ENCODE measurements at regions not wholly inside any gene's neighbourhood (a gene's known extent, or its start where the extent isn't known, plus 50 kb on each side); places are given as distances from the start of the nearest gene placed in this dataset.

DNA sequence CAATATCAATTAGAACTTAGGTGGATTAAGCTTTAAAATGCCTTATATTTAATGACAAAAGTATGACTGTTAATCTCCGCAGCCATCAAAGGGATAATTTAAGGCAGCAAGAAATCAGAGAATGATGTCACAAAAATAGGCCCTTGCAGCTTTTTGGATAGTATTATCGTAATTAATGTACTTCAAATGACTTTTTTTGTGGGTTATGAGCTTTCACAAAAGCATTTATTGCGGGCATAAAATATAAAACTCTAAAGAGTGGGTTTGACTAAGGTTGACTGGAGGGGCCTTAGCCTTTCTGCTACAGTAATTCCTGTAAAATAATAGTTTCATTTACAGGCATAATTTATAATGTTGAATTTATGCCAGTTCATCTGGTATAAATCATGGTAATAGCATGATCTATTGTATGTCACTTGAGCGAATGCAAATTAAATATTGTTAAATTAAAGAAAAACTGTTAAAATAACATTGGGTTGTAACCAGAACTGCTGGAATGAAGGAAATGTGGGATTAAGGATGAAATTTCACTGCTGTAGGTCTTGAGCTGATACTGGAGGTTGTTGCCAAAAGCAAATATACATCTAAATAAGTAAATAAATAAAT lies 78.5 kb upstream of the ZFP64 start:
- no peak for ATAC-seq
- intact Hi-C loops (cut with DNase I) = no loop called here
- DNase-seq = no peak

DNA sequence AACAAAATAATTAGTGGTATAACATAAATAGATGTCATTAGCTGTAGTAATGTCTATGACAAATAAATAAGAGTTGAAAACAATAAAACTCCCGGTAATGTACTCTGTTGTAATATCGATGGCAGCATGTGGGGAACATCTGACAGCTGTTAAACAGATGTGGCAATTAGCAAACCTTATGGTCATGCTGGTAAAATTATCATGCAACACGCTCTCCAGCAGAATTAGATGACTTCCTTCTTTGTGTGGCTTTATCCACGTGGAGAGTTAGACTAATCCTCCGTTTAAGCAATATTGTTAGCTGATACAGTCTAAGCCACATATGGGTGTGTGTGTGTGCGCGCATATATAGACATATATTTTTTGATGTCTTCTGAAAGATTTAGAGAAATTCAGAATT lies 77.7 kb upstream of the ZFP64 start:
- DNase-seq (no peak), ATAC-seq (no peak)
- intact Hi-C loops (cut with DNase I) = no loop called here

DNA sequence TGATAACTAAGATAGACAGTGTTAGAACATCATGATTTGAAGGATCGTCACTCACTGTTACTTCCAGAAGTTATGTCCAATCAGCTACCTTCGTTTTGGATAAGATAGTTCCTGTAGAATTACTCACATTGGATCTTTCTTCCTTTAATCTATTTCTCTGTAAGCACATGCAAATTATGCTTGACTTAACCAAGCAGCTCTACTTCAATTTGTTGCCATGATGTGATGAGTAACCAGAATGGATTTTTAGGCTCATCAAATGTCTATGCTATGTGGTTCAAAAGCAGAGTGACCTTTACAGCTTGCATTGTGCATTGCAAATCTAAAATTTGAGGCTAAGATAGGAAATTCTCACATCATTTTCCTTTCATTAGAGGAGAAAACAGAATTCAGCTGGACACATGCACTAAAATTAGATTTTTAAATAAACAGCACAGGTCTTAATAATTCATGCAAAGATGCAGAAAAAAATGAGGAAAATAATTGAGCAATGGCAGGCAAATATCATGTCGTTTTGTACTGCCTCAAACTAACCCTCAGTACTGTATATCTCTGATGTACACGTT lies 76.7 kb upstream of the ZFP64 start:
- no peak for ATAC-seq
- intact Hi-C loops (cut with DNase I) = no loop called here
- DNase-seq = no peak

DNA sequence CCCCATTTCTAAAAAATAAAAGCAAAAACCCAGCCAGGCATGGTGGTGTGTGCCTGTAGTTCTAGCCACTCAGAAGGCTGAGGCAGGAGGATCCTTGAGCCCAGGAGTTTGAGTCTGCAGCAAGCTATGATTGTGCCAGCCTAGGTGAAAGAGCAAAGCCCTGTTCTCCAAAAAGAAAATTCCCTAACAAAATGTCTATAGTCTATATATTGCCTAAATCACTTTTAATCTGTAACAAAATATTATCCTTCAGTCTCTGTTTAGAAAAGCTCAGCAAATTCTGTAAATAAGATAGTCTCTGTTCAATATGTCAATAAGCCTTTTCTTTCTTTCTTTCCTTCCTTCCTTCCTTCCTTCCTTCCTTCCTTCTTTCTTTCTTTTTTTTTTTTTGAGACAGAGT lies 75.8 kb upstream of the ZFP64 start:
- DNase-seq (no peak), ATAC-seq (no peak)
- intact Hi-C loops (cut with DNase I) = no loop called here

DNA sequence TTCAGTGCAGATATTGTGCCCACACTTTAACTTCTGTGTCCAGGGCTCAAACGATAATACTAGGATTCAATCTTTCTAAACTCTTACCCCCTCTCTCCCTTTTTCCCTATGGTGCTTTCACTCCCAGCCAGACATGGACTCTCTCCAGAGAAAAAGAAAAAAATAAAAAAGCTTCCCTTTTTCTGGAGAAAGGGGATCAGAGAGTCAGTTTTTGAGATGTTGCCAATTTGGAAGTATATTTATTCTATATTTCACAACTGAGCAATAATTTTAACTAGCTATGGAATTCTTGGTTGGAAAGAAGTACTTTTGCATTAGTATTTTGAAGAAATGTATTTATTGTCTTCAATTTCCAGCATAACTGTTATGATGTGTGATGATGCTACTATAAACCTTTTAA lies 72.2 kb upstream of the ZFP64 start:
- ATAC-seq = no peak
- DNase-seq = no peak

DNA sequence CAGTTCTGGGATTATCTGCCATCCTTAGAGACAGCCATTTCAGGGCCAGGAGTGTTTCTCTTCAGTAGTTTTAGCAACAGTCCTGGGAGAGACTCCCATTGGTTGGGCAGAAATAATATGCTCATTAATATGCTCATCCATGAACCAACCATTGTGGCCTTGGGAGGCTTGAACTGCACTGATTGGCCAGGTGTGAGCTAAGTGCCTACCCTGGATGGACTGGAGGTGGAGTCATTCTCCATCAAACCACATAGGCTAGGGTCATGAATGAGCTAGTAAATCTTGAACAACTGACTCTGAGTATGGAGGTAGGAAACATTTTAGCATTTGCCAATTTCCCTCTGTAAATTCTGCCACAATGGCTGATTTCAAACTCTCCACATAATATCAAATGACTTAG lies 70.2 kb upstream of the ZFP64 start:
- intact Hi-C loops (cut with DNase I) = no loop called here
- DNase-seq (no peak), ATAC-seq (no peak)

More for the DNA sequence above, 72.2 kb upstream of the ZFP64 start:
- intact Hi-C loops (cut with DNase I) = no loop called here

DNA sequence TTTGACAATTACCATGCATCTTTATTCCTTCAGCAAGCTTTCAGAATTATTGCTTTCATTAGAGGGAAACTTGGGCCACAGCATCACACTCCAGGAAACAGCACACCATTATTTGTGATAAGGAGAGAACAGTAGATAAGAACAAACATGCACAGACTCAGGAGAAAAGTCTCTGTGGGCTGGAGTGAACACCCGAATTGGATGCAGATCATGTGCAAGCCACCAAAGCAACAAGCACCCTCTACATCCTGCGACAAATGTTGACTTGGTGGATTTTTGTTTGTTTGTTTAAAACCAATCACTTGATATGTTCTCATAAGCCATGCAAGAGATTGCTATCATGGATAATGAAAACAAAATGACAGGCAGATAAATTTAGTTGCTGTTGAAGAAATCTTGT lies 67.7 kb upstream of the ZFP64 start:
- intact Hi-C loops (cut with DNase I) = no loop called here
- ATAC-seq (no peak), DNase-seq (no peak)

DNA sequence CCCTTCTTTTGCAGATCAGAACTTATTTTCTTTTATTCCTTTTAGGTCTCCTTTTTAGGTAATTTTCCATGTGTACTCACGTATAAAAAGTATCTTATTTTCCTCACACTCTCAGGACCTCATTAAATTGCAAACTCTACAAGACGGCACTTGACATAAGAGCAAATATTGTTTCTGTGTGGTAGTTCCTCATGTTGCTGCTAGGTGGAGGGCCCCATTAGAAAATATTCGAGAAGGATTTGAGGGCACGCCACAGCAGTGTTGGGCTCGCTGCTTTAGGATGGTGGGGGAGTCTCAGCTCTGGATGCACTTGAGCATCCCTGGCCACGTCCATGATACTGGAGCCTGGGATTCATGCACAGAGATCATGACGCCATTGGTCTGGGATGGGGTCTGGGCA lies 64.9 kb upstream of the ZFP64 start:
- ATAC-seq = no peak
- DNase-seq = no peak
- intact Hi-C loops (cut with DNase I) = no loop called here

DNA sequence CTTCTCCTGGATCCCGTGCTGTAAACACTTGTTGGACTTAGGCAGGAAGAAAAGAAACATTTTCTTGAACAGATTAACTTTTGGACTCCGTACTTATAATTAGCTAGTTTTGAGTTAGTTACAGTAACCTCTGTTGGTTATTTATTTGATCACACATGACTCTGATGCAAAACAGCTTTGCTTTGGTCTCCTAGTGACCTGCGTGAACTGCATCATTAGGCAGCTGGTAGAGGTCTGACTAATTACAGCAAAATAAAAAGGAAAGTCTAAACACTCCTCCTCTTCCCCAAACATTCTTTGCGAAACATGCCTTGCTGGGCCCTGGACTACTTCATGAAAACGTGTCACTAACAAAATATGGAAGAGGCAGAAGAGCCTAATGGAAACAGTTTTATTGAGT lies 61.1 kb upstream of the ZFP64 start:
- intact Hi-C loops (cut with DNase I) = no loop called here
- ATAC-seq = no peak
- no peak for DNase-seq

- ATAC-seq (no peak), DNase-seq (no peak)
- intact Hi-C loops (cut with DNase I) = no loop called here
Observed at GRCh38 chr20:52251827-52252226, 60.2 kb upstream of the ZFP64 start.

GRCh38 chr20:52251136-52251700 lies 59.6 kb upstream of the ZFP64 start:
- intact Hi-C loops (cut with DNase I) = no loop called here
- ATAC-seq = no peak
- DNase-seq = no peak

DNA sequence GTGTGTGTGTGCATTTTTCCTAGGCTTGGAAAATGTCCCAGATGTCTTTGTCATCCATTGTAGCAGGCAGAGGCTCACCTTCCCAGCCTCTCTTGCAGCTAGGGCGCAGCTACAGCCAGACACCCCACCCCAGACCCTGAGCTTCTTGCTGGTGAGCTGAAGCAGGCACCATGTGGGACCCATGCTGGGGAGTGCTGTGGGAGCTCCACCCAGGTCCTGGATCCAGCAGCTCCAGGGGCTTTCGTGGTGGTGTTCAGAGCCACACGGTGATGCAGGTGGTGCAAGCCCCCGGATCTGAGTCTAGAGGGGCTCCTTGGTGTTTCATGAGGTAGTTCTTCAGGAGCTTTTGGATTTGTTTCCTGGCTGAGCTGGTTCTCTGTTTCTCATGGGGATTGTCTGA lies 56.0 kb upstream of the ZFP64 start:
- DNase-seq (no peak), ATAC-seq (no peak)
- intact Hi-C loops (cut with DNase I) = no loop called here

DNA sequence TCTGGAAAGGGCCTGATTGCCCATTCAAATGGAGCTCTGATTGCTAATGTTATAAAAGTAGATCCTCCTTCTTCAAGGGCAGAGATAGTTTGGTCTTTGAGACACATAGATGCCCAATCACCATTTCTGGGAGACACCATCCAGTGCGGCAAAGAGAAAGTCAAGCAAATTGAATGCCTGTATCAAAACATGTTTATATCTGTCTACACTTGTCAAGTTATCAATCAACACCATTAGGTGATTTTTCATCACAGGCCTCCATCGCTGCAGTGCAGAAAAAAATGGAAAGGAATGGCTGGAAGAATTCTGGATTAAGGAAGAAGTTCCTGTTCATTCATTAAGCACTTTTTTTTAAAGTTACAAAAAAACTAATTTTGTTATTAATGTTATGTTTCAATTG lies 54.8 kb upstream of the ZFP64 start:
- ATAC-seq = no peak
- intact Hi-C loops (cut with DNase I) = no loop called here

DNA sequence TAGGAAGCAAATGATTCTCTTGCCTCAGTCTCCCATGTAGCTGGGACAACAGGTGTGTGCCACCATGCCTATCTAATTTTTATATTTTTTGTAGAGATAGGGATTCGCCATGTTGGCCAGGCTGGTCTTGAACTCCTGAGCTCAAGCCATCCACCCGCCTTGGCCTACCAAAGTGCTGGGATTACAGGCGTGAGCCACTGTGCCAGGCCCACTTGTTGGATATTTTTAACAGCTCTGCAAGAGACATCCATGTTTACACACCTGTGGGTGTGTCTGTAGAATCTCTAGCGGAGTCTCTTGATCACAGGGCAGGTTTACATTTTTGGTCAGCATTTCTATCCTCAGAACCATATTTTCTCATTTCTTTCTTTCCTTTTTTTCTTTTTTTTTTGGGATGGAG lies 53.1 kb upstream of the ZFP64 start:
- no peak for ATAC-seq
- intact Hi-C loops (cut with DNase I) = loop anchor here in 1 of 2 donors (5.0 kb wide), 1 partner anchor 1303 kb away; no protein-coding TSS in a partner anchor

More for the DNA sequence above, 54.8 kb upstream of the ZFP64 start:
- DNase-seq = no peak

DNA sequence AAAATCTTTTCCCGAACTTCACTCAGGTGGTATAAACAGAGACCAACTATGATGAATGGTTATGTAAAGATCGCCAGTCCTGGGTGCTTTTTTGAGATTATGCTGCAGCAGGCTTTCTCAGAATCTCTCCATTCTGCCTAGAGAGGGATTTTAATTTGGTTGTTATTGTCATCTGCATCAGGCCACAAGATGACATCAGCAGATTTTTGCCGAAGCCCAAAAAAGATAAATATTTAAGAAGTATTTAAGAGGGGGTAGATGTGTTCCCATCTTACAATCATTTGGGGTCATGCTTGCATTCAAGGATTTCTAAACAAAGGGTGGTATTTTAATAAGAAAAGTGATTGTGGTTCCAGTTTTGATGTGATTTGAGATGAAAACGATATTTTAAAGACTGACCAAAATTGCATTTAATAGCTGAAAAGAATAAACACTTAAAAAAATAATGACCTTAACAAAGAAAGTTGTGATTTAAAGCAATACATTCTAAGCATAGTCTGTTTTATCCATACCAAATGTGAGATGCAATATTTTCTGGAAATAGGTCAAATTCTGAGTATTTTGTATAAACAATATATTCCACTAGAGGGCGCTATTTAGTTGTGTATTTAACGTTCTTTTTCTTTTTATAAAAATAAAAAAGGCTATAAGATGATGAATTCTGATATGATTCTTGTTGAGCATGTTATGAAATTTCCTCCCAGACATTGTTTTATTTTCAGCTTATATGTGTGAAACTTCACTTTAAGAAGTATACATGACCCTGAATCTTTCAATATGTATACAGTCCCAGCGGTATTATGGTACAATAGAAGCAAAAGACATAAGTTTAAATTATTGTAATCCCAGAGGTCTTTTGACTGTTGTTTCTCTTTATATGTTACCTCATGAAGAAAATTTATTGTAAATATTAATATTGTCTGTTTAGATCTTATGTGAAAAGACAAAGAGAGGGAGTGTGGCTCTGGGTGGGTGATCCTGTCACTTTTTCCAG lies 51.0 kb upstream of the ZFP64 start:
- ATAC-seq (no peak), DNase-seq (no peak)
- intact Hi-C loops (cut with DNase I) = loop anchor here in 1 of 2 donors (5.0 kb wide), 1 partner anchor 1305 kb away; no protein-coding TSS in a partner anchor

More for the DNA sequence above, 53.1 kb upstream of the ZFP64 start:
- no peak for DNase-seq

Measured in left cardiac atrium (tissue), 4 donors.